H9 (cell line): ENCODE measurements at regions not wholly inside any gene's neighbourhood (a gene's known extent, or its start where the extent isn't known, plus 50 kb on each side); places are given as distances from the start of the nearest gene placed in this dataset.

Experiments used
- DNase-seq: peaks from one replicate; pipeline ENCODE4 v3.0.0-alpha.2; 2017
- H2AFZ ChIP-seq: one replicate; pipeline ENCODE4 v1.6.1; 2013; ENCODE audit warnings: mild to moderate bottlenecking, low read length, control low read depth, moderate library complexity
- H2AK5ac ChIP-seq: 2 replicates; pipeline ENCODE4 v1.6.1; 2013; ENCODE audit warnings: low read length, control low read depth, mixed read lengths; ENCODE audit not compliant: insufficient read length
- H2BK120ac ChIP-seq: one replicate; pipeline ENCODE4 v1.6.1; 2013; ENCODE audit warnings: low read depth, mild to moderate bottlenecking, low read length, control low read depth, inconsistent platforms; ENCODE audit not compliant: poor library complexity, severe bottlenecking
- H2BK12ac ChIP-seq: 2 replicates; pipeline ENCODE4 v1.6.1; 2013; ENCODE audit warnings: low read length, control low read depth, mixed read lengths, low read depth; ENCODE audit not compliant: insufficient read length
- H2BK15ac ChIP-seq: 2 replicates; pipeline ENCODE4 v1.6.1; 2013; ENCODE audit warnings: low read depth, low read length, control low read depth
- H2BK20ac ChIP-seq: one replicate; pipeline ENCODE4 v1.6.1; 2013; ENCODE audit warnings: low read depth, mild to moderate bottlenecking, low read length, control low read depth, inconsistent platforms; ENCODE audit not compliant: poor library complexity, severe bottlenecking
- H2BK5ac ChIP-seq: 2 replicates; pipeline ENCODE4 v1.6.1; 2013; ENCODE audit warnings: low read length, control low read depth, mixed read lengths; ENCODE audit not compliant: insufficient read length
- H3K14ac ChIP-seq: 2 replicates; pipeline ENCODE4 v1.6.1; 2013; ENCODE audit warnings: low read length, control low read depth; ENCODE audit not compliant: insufficient read depth
- H3K18ac ChIP-seq: 2 replicates; pipeline ENCODE4 v1.6.1; 2013; ENCODE audit warnings: low read depth, mild to moderate bottlenecking, mixed read lengths, low read length, control low read depth; ENCODE audit not compliant: insufficient read length
- H3K23ac ChIP-seq: 2 replicates; pipeline ENCODE4 v1.6.1; 2013; ENCODE audit warnings: low read length, control low read depth, mixed read lengths, low read depth; ENCODE audit not compliant: insufficient read length
- H3K23me2 ChIP-seq: 2 replicates; pipeline ENCODE4 v1.6.1; 2013; ENCODE audit warnings: low read depth, mild to moderate bottlenecking, mixed read lengths, low read length, control low read depth; ENCODE audit not compliant: insufficient read length, poor library complexity, severe bottlenecking
- H3K27ac ChIP-seq: 2 replicates; pipeline ENCODE4 v1.5.1; 2013; ENCODE audit warnings: low read length, control low read depth, mixed read lengths, low read depth; ENCODE audit not compliant: insufficient read length
- H3K27me3 ChIP-seq: 2 replicates; pipeline ENCODE4 v1.6.1; 2013; ENCODE audit warnings: low read length, control low read depth, inconsistent platforms; ENCODE audit not compliant: insufficient read depth
- H3K4ac ChIP-seq: 2 replicates; pipeline ENCODE4 v1.6.1; 2013; ENCODE audit warnings: low read depth, mild to moderate bottlenecking, control low read depth, inconsistent platforms, low read length, moderate library complexity
- H3K4me1 ChIP-seq: 2 replicates; pipeline ENCODE4 v1.6.1; 2013; ENCODE audit warnings: low read length, control low read depth, inconsistent platforms; ENCODE audit not compliant: insufficient read depth
- H3K4me2 ChIP-seq: 2 replicates; pipeline ENCODE4 v1.6.1; 2013; ENCODE audit warnings: low read length, control low read depth, mixed read lengths; ENCODE audit not compliant: insufficient read length, insufficient read depth
- H3K56ac ChIP-seq: 2 replicates; pipeline ENCODE4 v1.6.1; 2013; ENCODE audit warnings: low read depth, mild to moderate bottlenecking, mixed read lengths, low read length, control low read depth; ENCODE audit not compliant: insufficient read length
- H3K79me1 ChIP-seq: 2 replicates; pipeline ENCODE4 v1.6.1; 2013; ENCODE audit warnings: low read depth, mild to moderate bottlenecking, moderate library complexity, low read length, control low read depth, inconsistent platforms; ENCODE audit not compliant: insufficient read depth, poor library complexity, severe bottlenecking
- H3K79me2 ChIP-seq: 2 replicates; pipeline ENCODE4 v1.6.1; 2013; ENCODE audit warnings: low read length, control low read depth, inconsistent platforms; ENCODE audit not compliant: insufficient read depth
- H3K9ac ChIP-seq: 2 replicates; pipeline ENCODE4 v1.6.1; 2013; ENCODE audit warnings: low read length, control low read depth, mixed read lengths; ENCODE audit not compliant: insufficient read length; ENCODE audit errors: extremely low read depth
- H3K9me3 ChIP-seq: one replicate; pipeline ENCODE4 v1.6.1; 2013; ENCODE audit warnings: low read depth, low read length, inconsistent platforms; ENCODE audit not compliant: control insufficient read depth
- H3T11ph ChIP-seq: one replicate; pipeline ENCODE4 v1.6.1; 2013; ENCODE audit warnings: mild to moderate bottlenecking, low read length, control low read depth, inconsistent platforms
- H4K20me1 ChIP-seq: one replicate; pipeline ENCODE4 v1.6.1; 2013; ENCODE audit not compliant: control insufficient read depth, insufficient read length, insufficient read depth
- H4K5ac ChIP-seq: 2 replicates; pipeline ENCODE4 v1.6.1; 2013; ENCODE audit warnings: low read depth, mild to moderate bottlenecking, mixed read lengths, low read length, control low read depth; ENCODE audit not compliant: insufficient read length
- H4K8ac ChIP-seq: replicated peaks from 2 replicates; pipeline ENCODE4 v1.6.1; 2013; ENCODE audit warnings: low read length, control low read depth, mixed read lengths, low read depth; ENCODE audit not compliant: insufficient read length
- H4K91ac ChIP-seq: 2 replicates; pipeline ENCODE4 v1.6.1; 2013; ENCODE audit warnings: low read depth, mild to moderate bottlenecking, moderate library complexity, mixed read lengths, low read length, control low read depth; ENCODE audit not compliant: insufficient read length
- H3K27ac Mint-ChIP-seq, 3 experiments: 2 replicates in 2 of 3; 3 replicates in 1 of 3; pipeline ENCODE4 v1.8.0; 2020 to 2021; ENCODE audit warnings: mixed read lengths in 3 of 3, mild to moderate bottlenecking in 1 of 3, moderate library complexity in 1 of 3
- H3K27me3 Mint-ChIP-seq: 2 replicates; pipeline ENCODE4 v1.8.0; 2021; ENCODE audit warnings: low read depth, mild to moderate bottlenecking, moderate library complexity, mixed read lengths
- H3K36me3 Mint-ChIP-seq, 3 experiments: 2 replicates in 2 of 3; 3 replicates in 1 of 3; pipeline ENCODE4 v1.8.0; 2020 to 2021; ENCODE audit warnings: low read depth in 3 of 3, mixed read lengths in 3 of 3; ENCODE audit not compliant: insufficient read depth in 1 of 3
- H3K4me1 Mint-ChIP-seq, 2 experiments: 2 replicates each; pipeline ENCODE4 v1.8.0; 2020; ENCODE audit warnings: mixed read lengths in 2 of 2
- H3K4me3 Mint-ChIP-seq, 2 experiments: 2 replicates in 1 of 2; 3 replicates in 1 of 2; pipeline ENCODE4 v1.8.0; 2020 to 2021; ENCODE audit warnings: mild to moderate bottlenecking in 2 of 2, mixed read lengths in 2 of 2, moderate library complexity in 1 of 2
- H3K9me3 Mint-ChIP-seq, 2 experiments: 2 replicates in 1 of 2; 3 replicates in 1 of 2; pipeline ENCODE4 v1.8.0; 2020; ENCODE audit warnings: mild to moderate bottlenecking in 2 of 2, mixed read lengths in 2 of 2, moderate library complexity in 1 of 2
- CTCF ChIP-seq: fragments of 200-600 bp; sonication (generic); conservative IDR thresholded peaks from 3 replicates; pipeline ENCODE4 v1.8.0; 2021; ENCODE audit warnings: antibody characterized with exemption, mild to moderate bottlenecking
- WGBS: extraction: QIAGEN DNeasy Blood & Tissue Kit; methylation state at CpG from one replicate; pipeline ENCODE4 v1.1.7; 2013; ENCODE audit warnings: missing lambda C conversion rate, low lambda C conversion rate, mixed read lengths; ENCODE audit not compliant: insufficient read length; ENCODE audit errors: extremely low coverage; 5-methylcytosine and 5-hydroxymethylcytosine counted together

DNA sequence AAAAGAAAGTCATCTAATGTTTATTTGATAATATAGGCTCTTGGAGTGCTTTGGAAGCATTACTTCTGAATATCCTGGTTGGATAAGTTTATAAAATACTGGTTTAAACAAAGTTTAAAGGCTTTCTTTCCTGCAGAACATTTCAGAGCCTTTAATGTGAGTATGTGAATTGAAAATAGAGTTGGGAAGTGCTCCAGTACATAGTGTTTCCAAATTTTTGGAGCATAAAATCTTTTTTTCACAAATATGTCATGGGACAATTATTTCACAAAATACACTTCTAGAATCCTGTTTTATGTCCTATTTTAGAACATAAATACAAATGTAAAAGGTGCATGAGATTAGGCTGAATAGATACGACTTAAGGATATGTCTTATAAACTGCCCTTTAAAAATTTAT, 158.9 kb upstream of the HNRNPA3 start:
- Mint-ChIP-seq H3K36me3 (no peaks in the 10 kb centered on the region), H3K4me1 (no peaks in the 10 kb centered on the region), H3K27ac (no peak overlapping the region), H3K4me3 (no peak overlapping the region), H3K27me3 (no peaks in the 10 kb centered on the region; the same call in none of the 2 replicates), H3K9me3 (no peaks in the 10 kb centered on the region)
- Histone ChIP-seq H3K4me2 (no peak overlapping the region), H2BK20ac (no peak overlapping the region), H3K56ac (no peak overlapping the region), H4K20me1 (no peaks in the 10 kb centered on the region), H2AFZ (no peak overlapping the region), H3K27ac (no peak overlapping the region), H4K91ac (no peak overlapping the region), H3K79me1 (no peaks in the 10 kb centered on the region), H2BK15ac (no peak overlapping the region), H2AK5ac (no peak overlapping the region), H4K8ac (no peak overlapping the region), H3K18ac (no peak overlapping the region), H3K4me1 (no peaks in the 10 kb centered on the region; the same call in 1 of the 2 replicates), H3T11ph (no peak overlapping the region), H4K5ac (no peak overlapping the region), H2BK12ac (no peak overlapping the region), H3K23me2 (no peaks in the 10 kb centered on the region), H3K27me3 (no peaks in the 10 kb centered on the region), H3K23ac (no peak overlapping the region), H3K9me3 (no peaks in the 10 kb centered on the region), H3K79me2 (no peaks in the 10 kb centered on the region), H3K9ac (no peak overlapping the region), H2BK5ac (no peak overlapping the region), H3K4ac (no peak overlapping the region), H3K14ac (no peak overlapping the region), H2BK120ac (no peak overlapping the region)
- no peak for TF ChIP-seq CTCF
- WGBS = no CpG with 5 or more reads among the region's 1 CpG
- DNase-seq = no peak
